Transverse colon (tissue), 4 donors: ENCODE measurements at regions not wholly inside any gene's neighbourhood (a gene's known extent, or its start where the extent isn't known, plus 50 kb on each side); places are given as distances from the start of the nearest gene placed in this dataset.

Experiments
- DNase-seq: peaks from one replicate; pipeline ENCODE4 v3.0.0-alpha.2; 2019
- H3K27ac ChIP-seq, 4 donors: fragments of 200-600 bp; sonication (generic); 2 replicates each; pipeline ENCODE4 v1.5.1; 2016 to 2018; ENCODE audit warnings: inconsistent platforms in 4 of 4
- H3K27me3 ChIP-seq: fragments of 200-600 bp; sonication (generic); 2 replicates; pipeline ENCODE4 v1.5.1; 2017; ENCODE audit warnings: inconsistent platforms
- H3K36me3 ChIP-seq, 4 donors: fragments of 200-600 bp; sonication (generic); 2 replicates each; pipeline ENCODE4 v1.5.1; 2017 to 2019; ENCODE audit warnings: inconsistent platforms in 4 of 4
- H3K4me1 ChIP-seq, 4 donors: fragments of 200-600 bp; sonication (generic); 2 replicates each; pipeline ENCODE4 v1.5.1; 2017 to 2020; ENCODE audit warnings: inconsistent platforms in 4 of 4
- H3K4me3 ChIP-seq, 4 donors: fragments of 200-600 bp; sonication (generic); 1 replicate in 1 of 4; 2 replicates in 3 of 4; pipeline versions ENCODE4 v1.5.1 to v1.6.1; 2017 to 2019; ENCODE audit warnings: inconsistent platforms in 4 of 4
- H3K9me3 ChIP-seq, 2 donors: fragments of 200-600 bp; sonication (generic); 2 replicates each; pipeline ENCODE4 v1.5.1; 2017 to 2019; ENCODE audit warnings: inconsistent platforms in 2 of 2
- EP300 ChIP-seq: sonication (generic); formaldehyde crosslinking; IDR thresholded peaks from one replicate; pipeline ENCODE4 v1.6.1; 2017; ENCODE audit warnings: antibody characterized with exemption, low read depth
- POLR2A ChIP-seq: fragments of 450-650 bp; IDR thresholded peaks from one replicate; pipeline ENCODE4 v1.6.1; 2016; ENCODE audit warnings: antibody characterized with exemption, mild to moderate bottlenecking, moderate library complexity
- POLR2AphosphoS5 ChIP-seq, 3 donors: sonication (generic); formaldehyde crosslinking; IDR thresholded peaks; one replicate each; pipeline ENCODE4 v1.6.1; 2016; ENCODE audit warnings: antibody characterized with exemption in 3 of 3
- WGBS, 2 donors: methylation state at CpG; one replicate each; pipeline ENCODE4 v1.1.5; 2018; ENCODE audit warnings: low coverage in 1 of 2; 5-methylcytosine and 5-hydroxymethylcytosine counted together
- in situ Hi-C, 4 donors: fragments of 200-750 bp; cut with MboI; loops; one replicate each; pipeline versions ENCODE4 v1.15.0 to v1.15.1; 2017; ENCODE audit warnings: low sequenced_read_pairs in 3 of 4, low pct_ligation_motif_present in 1 of 4, low pct_unique_long_range_greater_than_20kb in 1 of 4
- intact Hi-C: fragments of 100-400 bp; cut with DNase I; formaldehyde crosslinking; loops from one replicate; pipeline ENCODE4 v1.15.1; 2023; ENCODE audit warnings: low total_unique reads
- TF ChIP-seq, protein P1 (sequence below), 5 experiments: fragments of 200-600 bp in 3 of 5; fragments of 450-650 bp in 2 of 5; sonication (generic) in 3 of 5; IDR thresholded peaks; 1 replicate in 2 of 5; 2 replicates in 3 of 5; pipeline ENCODE4 v1.5.1; 2016 to 2017; ENCODE audit warnings: antibody characterized with exemption in 5 of 5, inconsistent platforms in 3 of 5, mild to moderate bottlenecking in 2 of 5, moderate library complexity in 1 of 5

DNA sequence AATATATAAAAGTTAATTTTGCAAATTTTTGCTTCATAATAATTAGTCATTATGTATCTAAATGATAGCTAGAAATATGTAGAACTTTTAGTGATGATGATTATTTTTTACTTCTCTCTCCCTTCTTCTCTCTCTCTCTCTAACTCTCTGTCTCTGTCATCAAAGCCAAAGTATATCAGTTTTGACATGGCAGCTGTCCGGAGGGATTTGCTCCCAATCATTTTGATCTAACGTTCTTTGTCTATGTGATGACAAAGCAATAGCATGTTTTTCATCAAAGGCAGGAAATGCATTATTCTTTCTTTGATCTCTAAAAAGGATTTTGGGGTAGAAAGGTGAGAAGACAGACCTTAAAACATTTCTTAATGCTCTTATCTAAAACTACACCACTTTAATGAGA, 402.1 kb downstream of the PDGFC start:
- H3K27me3 ChIP-seq, result no peaks in the 10 kb centered on the region
- WGBS, 2 donors, result 90 to 100% methylated on average over 2 of the region's 2 CpGs
- no peak for TF ChIP-seq POLR2AphosphoS5 (IDR thresholded peaks at IDR 0.05)
- TF ChIP-seq, protein P1, sequence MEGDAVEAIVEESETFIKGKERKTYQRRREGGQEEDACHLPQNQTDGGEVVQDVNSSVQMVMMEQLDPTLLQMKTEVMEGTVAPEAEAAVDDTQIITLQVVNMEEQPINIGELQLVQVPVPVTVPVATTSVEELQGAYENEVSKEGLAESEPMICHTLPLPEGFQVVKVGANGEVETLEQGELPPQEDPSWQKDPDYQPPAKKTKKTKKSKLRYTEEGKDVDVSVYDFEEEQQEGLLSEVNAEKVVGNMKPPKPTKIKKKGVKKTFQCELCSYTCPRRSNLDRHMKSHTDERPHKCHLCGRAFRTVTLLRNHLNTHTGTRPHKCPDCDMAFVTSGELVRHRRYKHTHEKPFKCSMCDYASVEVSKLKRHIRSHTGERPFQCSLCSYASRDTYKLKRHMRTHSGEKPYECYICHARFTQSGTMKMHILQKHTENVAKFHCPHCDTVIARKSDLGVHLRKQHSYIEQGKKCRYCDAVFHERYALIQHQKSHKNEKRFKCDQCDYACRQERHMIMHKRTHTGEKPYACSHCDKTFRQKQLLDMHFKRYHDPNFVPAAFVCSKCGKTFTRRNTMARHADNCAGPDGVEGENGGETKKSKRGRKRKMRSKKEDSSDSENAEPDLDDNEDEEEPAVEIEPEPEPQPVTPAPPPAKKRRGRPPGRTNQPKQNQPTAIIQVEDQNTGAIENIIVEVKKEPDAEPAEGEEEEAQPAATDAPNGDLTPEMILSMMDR (IDR thresholded peaks at IDR 0.05), result no peak
- TF ChIP-seq POLR2A, result no peak
- no peak for TF ChIP-seq EP300
- H3K27ac ChIP-seq, result no peak overlapping the region
- no peaks in the 10 kb centered on the region for H3K4me1 ChIP-seq
- no peaks in the 10 kb centered on the region for H3K36me3 ChIP-seq
- H3K4me3 ChIP-seq, result no peak overlapping the region
- H3K9me3 ChIP-seq, result no peaks in the 10 kb centered on the region
- intact Hi-C loops, result no loop called here
- in situ Hi-C loops, result no loop called here
- DNase-seq, result no peak

DNA sequence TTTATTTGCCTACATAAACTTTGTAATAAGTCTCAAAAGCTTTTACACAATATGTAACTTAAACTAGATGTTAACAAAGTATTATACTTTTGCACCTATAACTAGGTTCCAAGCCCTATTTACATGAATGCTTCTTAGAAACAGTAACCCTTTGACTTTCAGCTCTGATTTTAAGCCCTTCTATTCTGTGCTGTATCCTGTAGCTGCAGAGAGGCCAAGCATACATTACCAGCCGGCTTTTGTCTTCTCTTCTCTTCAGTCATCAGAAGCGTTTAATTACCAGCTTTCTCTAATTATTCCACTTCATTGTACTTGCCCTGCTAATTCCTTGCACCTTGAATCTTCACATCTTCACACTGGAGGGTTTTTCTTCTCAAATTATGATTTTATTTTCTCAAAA, 403.1 kb downstream of the PDGFC start:
- TF ChIP-seq POLR2AphosphoS5 (IDR thresholded peaks at IDR 0.05) (no peak), POLR2A (no peak)
- TF ChIP-seq, protein P1 (IDR thresholded peaks at IDR 0.05), result no peak
- intact Hi-C loops, result no loop called here
- H3K36me3 ChIP-seq, result no peaks in the 10 kb centered on the region
- H3K9me3 ChIP-seq, result no peaks in the 10 kb centered on the region
- H3K4me1 ChIP-seq, result no peaks in the 10 kb centered on the region
- H3K4me3 ChIP-seq, result no peak overlapping the region
- in situ Hi-C loops, result no loop called here
- H3K27ac ChIP-seq, result no peak overlapping the region
- no peaks in the 10 kb centered on the region for H3K27me3 ChIP-seq
- WGBS, 2 donors, result 46 to 64% methylated on average over 2 of the region's 2 CpGs
- DNase-seq, result no peak

DNA sequence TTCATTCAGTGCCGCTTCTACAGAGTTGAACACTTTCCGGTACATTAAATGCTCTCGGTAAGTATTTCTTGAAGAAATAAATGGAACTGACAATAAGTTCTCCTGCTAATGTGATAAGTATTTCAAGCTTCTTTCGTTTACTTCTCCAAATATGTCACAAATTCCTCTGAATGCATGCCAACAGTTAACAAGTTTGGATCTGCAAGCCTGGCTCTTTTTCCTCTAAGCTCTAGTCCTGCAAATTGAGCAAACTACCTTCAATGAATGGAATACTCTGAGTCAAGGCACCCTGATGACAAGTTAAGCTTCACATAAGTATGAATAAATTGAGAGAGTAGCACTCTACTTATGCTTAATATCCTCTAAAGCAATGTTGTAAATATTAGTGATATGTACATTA, 403.6 kb downstream of the PDGFC start:
- no peak for DNase-seq
- in situ Hi-C loops, result no loop called here
- no peak overlapping the region for H3K4me3 ChIP-seq
- TF ChIP-seq POLR2AphosphoS5 (IDR thresholded peaks at IDR 0.05) (no peak), EP300 (no peak), POLR2A (no peak)
- TF ChIP-seq, protein P1 (IDR thresholded peaks at IDR 0.05), result no peak
- no peaks in the 10 kb centered on the region for H3K36me3 ChIP-seq
- WGBS, 2 donors, result 83 to 87% methylated on average over 4 of the region's 4 CpGs
- H3K9me3 ChIP-seq, result no peaks in the 10 kb centered on the region
- intact Hi-C loops, result no loop called here
- no peaks in the 10 kb centered on the region for H3K4me1 ChIP-seq
- H3K27me3 ChIP-seq, result no peaks in the 10 kb centered on the region
- H3K27ac ChIP-seq, result no peak overlapping the region

DNA sequence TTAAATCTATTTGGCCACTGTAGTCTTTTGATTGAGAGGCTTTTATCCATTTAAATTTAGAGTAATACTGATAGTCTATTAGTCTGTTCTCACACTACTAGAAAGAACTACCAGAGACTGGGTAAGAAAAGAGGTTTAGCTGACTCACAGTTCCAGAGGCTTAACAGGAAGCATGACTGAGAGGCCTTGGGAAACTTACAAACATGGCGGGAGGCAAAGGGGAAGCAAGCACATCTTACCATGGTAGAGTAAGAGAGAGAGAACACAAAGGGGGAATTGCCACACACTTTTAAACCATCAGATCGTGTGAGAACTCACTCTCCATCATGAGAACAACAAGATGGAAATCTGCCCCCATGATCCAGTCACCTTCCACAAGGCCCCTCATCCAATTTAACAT, 410.9 kb downstream of the PDGFC start:
- intact Hi-C loops (no loop called here), in situ Hi-C loops (no loop called here)
- Histone ChIP-seq H3K27ac (no peak overlapping the region), H3K4me1 (no peaks in the 10 kb centered on the region), H3K9me3 (no peaks in the 10 kb centered on the region), H3K4me3 (no peak overlapping the region), H3K27me3 (no peaks in the 10 kb centered on the region), H3K36me3 (no peaks in the 10 kb centered on the region)
- no peak for DNase-seq
- 74% methylated on average over 2 of the region's 2 CpGs for WGBS, 2 donors
- no peak for TF ChIP-seq POLR2A
- TF ChIP-seq, protein P1 (IDR thresholded peaks at IDR 0.05), result no peak
- TF ChIP-seq EP300, result no peak
- TF ChIP-seq POLR2AphosphoS5 (IDR thresholded peaks at IDR 0.05), result no peak
